IMR-90 (cell line): ENCODE measurements at regions not wholly inside any gene's neighbourhood (a gene's known extent, or its start where the extent isn't known, plus 50 kb on each side); places are given as distances from the start of the nearest gene placed in this dataset.
"Not testable (repeated sequence)": the region's sequence is repeated elsewhere in the genome, so short reads cannot be mapped to it uniquely, and the experiment has no call there.

Source experiments
- ATAC-seq: fragments of 200-7000 bp; cut with Tn5 transposase; 2 replicates; pipeline ENCODE4 v1.9.1; 2020; ENCODE audit warnings: low read depth, mild to moderate bottlenecking, moderate library complexity
- BruUV-seq: library from RNA; stranded (reverse); fragments of 400-500 nt; replicated peaks from 2 replicates; lab custom pipeline; 2021; lab: Mats Ljungman, UMichigan
- CTCF ChIA-PET: fragments of 300-600 bp; formaldehyde crosslinking; extraction: SDS; loops from one replicate; lab custom pipeline; 2021; ENCODE audit warnings: antibody characterized with exemption; lab: Yijun Ruan, JAX
- POLR2A ChIA-PET: fragments of 300-600 bp; sonication (Branson Sonifier 250); formaldehyde crosslinking; loops from one replicate; lab custom pipeline; 2022; ENCODE audit warnings: antibody characterized with exemption; ENCODE audit not compliant: unreplicated experiment; lab: Charles Lee
- DNase-seq: peaks from one replicate; pipeline ENCODE4 v3.0.0; 2013
- H2AFZ ChIP-seq: replicated peaks from 2 replicates; pipeline ENCODE3; 2013; ENCODE audit warnings: low read length, mild to moderate bottlenecking; ENCODE audit not compliant: poor library complexity
- H2AK5ac ChIP-seq: 2 replicates; pipeline ENCODE4 v1.6.1; 2013; ENCODE audit warnings: low read depth, low read length, inconsistent platforms
- H2AK9ac ChIP-seq: replicated peaks from 2 replicates; pipeline ENCODE3; 2013; ENCODE audit warnings: mild to moderate bottlenecking, low read depth, low read length, moderate library complexity; ENCODE audit not compliant: poor library complexity
- H2BK120ac ChIP-seq: 2 replicates; pipeline ENCODE4 v1.6.1; 2013; ENCODE audit warnings: low read depth, low read length, inconsistent platforms
- H2BK15ac ChIP-seq: 3 replicates; pipeline ENCODE4 v1.6.1; 2013; ENCODE audit warnings: low read depth, low read length, inconsistent platforms
- H2BK20ac ChIP-seq: 2 replicates; pipeline ENCODE4 v1.6.1; 2013; ENCODE audit warnings: low read depth, mild to moderate bottlenecking, inconsistent platforms, low read length, moderate library complexity
- H2BK5ac ChIP-seq: 2 replicates; pipeline ENCODE4 v1.6.1; 2013; ENCODE audit warnings: mild to moderate bottlenecking, low read depth, low read length, inconsistent platforms; ENCODE audit not compliant: poor library complexity, severe bottlenecking
- H3K14ac ChIP-seq: replicated peaks from 2 replicates; pipeline ENCODE4 v1.6.1; 2013; ENCODE audit warnings: low read depth, low read length, inconsistent platforms
- H3K18ac ChIP-seq: 2 replicates; pipeline ENCODE4 v1.6.1; 2013; ENCODE audit warnings: low read depth, low read length, control low read depth
- H3K23ac ChIP-seq: 2 replicates; pipeline ENCODE4 v1.6.1; 2013; ENCODE audit warnings: low read depth, low read length, inconsistent platforms
- H3K27ac ChIP-seq: 2 replicates; pipeline ENCODE4 v1.5.1; 2013; ENCODE audit warnings: mild to moderate bottlenecking, control low read depth, low read length; ENCODE audit not compliant: insufficient read depth
- H3K27me3 ChIP-seq: 2 replicates; pipeline ENCODE4 v1.6.1; 2013; ENCODE audit warnings: low read length; ENCODE audit not compliant: control insufficient read depth, insufficient read depth
- H3K36me3 ChIP-seq: 2 replicates; pipeline ENCODE4 v1.6.1; 2013; ENCODE audit warnings: low read length, mixed read lengths; ENCODE audit not compliant: control insufficient read depth, insufficient read depth
- H3K4ac ChIP-seq: 2 replicates; pipeline ENCODE4 v1.6.1; 2013; ENCODE audit warnings: low read depth, low read length, inconsistent platforms
- H3K4me1 ChIP-seq: 2 replicates; pipeline ENCODE4 v1.6.1; 2013; ENCODE audit warnings: low read length, mixed read lengths; ENCODE audit not compliant: control insufficient read depth, insufficient read depth
- H3K4me2 ChIP-seq: 2 replicates; pipeline ENCODE4 v1.6.1; 2013; ENCODE audit warnings: low read depth, mild to moderate bottlenecking, control low read depth, low read length, moderate library complexity
- H3K4me3 ChIP-seq: 2 replicates; pipeline ENCODE4 v1.5.1; 2013; ENCODE audit warnings: low read depth, mild to moderate bottlenecking, control low read depth, low read length, moderate library complexity; ENCODE audit not compliant: insufficient read depth
- H3K56ac ChIP-seq: 2 replicates; pipeline ENCODE4 v1.6.1; 2013; ENCODE audit warnings: low read length, inconsistent platforms; ENCODE audit not compliant: insufficient read depth; ENCODE audit errors: extremely low read depth
- H3K79me1 ChIP-seq, 2 experiments: 2 replicates each; pipeline ENCODE4 v1.6.1; 2013; ENCODE audit warnings: low read length in 2 of 2, inconsistent platforms in 1 of 2, low read depth in 1 of 2
- H3K9ac ChIP-seq: 2 replicates; pipeline ENCODE4 v1.6.1; 2013; ENCODE audit warnings: low read depth, low read length, control low read depth
- H3K9me1 ChIP-seq: 2 replicates; pipeline ENCODE4 v1.6.1; 2013; ENCODE audit warnings: low read length, inconsistent platforms; ENCODE audit not compliant: insufficient read depth
- H3K9me3 ChIP-seq: 2 replicates; pipeline ENCODE4 v1.6.1; 2013; ENCODE audit warnings: low read length; ENCODE audit not compliant: control insufficient read depth, insufficient read depth
- H4K20me1 ChIP-seq: 2 replicates; pipeline ENCODE4 v1.6.1; 2013; ENCODE audit warnings: low read length, inconsistent platforms; ENCODE audit not compliant: insufficient read depth
- H4K5ac ChIP-seq: 2 replicates; pipeline ENCODE4 v1.6.1; 2013; ENCODE audit warnings: mild to moderate bottlenecking, low read depth, low read length, control low read depth
- H4K8ac ChIP-seq, 2 experiments: 2 replicates each; pipeline ENCODE4 v1.6.1; 2013; ENCODE audit warnings: low read depth in 2 of 2, low read length in 2 of 2, control low read depth in 1 of 2, inconsistent platforms in 1 of 2
- H4K91ac ChIP-seq: 2 replicates; pipeline ENCODE4 v1.6.1; 2013; ENCODE audit warnings: low read depth, low read length, inconsistent platforms; ENCODE audit not compliant: insufficient read depth
- WGBS, 2 experiments: methylation state at CpG; one replicate each; pipeline versions ENCODE4 v1.1.5 to v1.1.7; 2013; ENCODE audit warnings: missing lambda C conversion rate in 2 of 2; ENCODE audit not compliant: insufficient read length in 1 of 2; ENCODE audit errors: extremely low coverage in 2 of 2; 5-methylcytosine and 5-hydroxymethylcytosine counted together
- dilution Hi-C: fragments of 300-500 bp; cut with HindIII; formaldehyde crosslinking; loops from one replicate; pipeline ENCODE4 v1.14.3; 2018; ENCODE audit warnings: low sequenced_read_pairs; ENCODE audit not compliant: unreplicated experiment
- in situ Hi-C: fragments of 300-500 bp; cut with MboI; formaldehyde crosslinking; loops from 3 replicates; pipeline ENCODE4 v1.14.3; 2019; ENCODE audit warnings: low sequenced_read_pairs, inconsistent platforms, mixed read lengths
- intact Hi-C: fragments of 100-400 bp; cut with micrococcal nuclease; formaldehyde crosslinking; loops from 2 replicates; pipeline ENCODE4 v1.10.0; 2022

DNA sequence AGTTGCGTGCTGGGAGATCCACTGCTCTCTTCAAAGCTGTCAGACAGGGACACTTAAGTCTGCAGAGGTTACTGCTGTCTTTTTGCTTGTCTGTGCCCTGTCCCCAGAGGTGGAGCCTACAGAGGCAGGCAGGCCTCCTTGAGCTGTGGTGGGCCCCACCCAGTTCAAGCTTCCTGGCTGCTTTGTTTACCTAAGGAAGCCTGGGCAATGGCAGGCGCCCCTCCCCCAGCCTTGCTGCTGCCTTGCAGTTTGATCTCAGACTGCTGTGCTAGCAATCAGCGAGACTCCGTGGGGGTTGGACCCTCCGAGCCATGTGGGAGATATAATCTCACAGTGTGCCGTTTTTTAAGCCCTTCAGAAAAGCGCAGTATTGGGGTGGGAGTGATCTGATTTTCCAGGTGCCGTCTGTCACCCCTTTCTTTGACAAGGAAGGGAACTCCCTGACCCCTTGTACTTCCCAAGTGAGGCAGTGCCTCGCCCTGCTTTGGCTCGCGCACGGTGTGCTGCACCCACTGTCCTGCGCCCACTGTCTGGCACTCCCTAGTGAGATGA is 340.6 kb downstream of the PAX1 start:
- dilution Hi-C loops, H3K23ac ChIP-seq, H3K4me2 ChIP-seq, H3K9ac ChIP-seq, H3K36me3 ChIP-seq, H4K5ac ChIP-seq, DNase-seq, H2AK5ac ChIP-seq, H3K18ac ChIP-seq, H3K27ac ChIP-seq, H2AFZ ChIP-seq, H2BK20ac ChIP-seq, H3K4me3 ChIP-seq, H3K4me1 ChIP-seq, BruUV-seq, H3K4ac ChIP-seq, H4K8ac ChIP-seq, H3K27me3 ChIP-seq, POLR2A ChIA-PET, H3K14ac ChIP-seq, H4K20me1 ChIP-seq, H2BK5ac ChIP-seq, H2BK15ac ChIP-seq, H2BK120ac ChIP-seq, H3K79me1 ChIP-seq, CTCF ChIA-PET, H3K9me1 ChIP-seq, in situ Hi-C loops, H4K91ac ChIP-seq, H3K56ac ChIP-seq, intact Hi-C loops, ATAC-seq, H2AK9ac ChIP-seq: not testable (repeated sequence)
- no CpG with 5 or more reads among the region's 13 CpGs for WGBS, 2 experiments
- peaks cover 13% of the 10 kb centered on the region for H3K9me3 ChIP-seq
